H1 (cell line): ENCODE measurements at regions not wholly inside any gene's neighbourhood (a gene's known extent, or its start where the extent isn't known, plus 50 kb on each side); places are given as distances from the start of the nearest gene placed in this dataset.

Source experiments
- CTCF ChIA-PET: fragments of 300-600 bp; sonication (Branson Sonifier 250); formaldehyde crosslinking; loops from one replicate; lab custom pipeline; 2021; ENCODE audit not compliant: partially characterized antibody; lab: Charles Lee
- POLR2A ChIA-PET: fragments of 300-600 bp; sonication (Branson Sonifier 250); formaldehyde crosslinking; loops from one replicate; lab custom pipeline; 2021; ENCODE audit warnings: inconsistent platforms; ENCODE audit not compliant: partially characterized antibody; lab: Charles Lee
- DNase-seq, 2 experiments: peaks; one replicate each; pipeline versions ENCODE4 v3.0.0 to v3.0.0-alpha.2; 2010 to 2022; ENCODE audit warnings: low spot score in 2 of 2, low read depth in 1 of 2, mixed read lengths in 1 of 2
- FAIRE-seq: peaks from 2 replicates; lab custom pipeline; 2011; peaks lifted over from hg19 to GRCh38; lab: Jason Lieb, UNC
- H2AFZ ChIP-seq: 2 replicates; pipeline ENCODE4 v1.8.1; 2012; ENCODE audit warnings: low read length, inconsistent platforms
- H2AK5ac ChIP-seq: 2 replicates; pipeline ENCODE4 v1.6.1; 2013; ENCODE audit warnings: low read depth, low read length
- H2BK120ac ChIP-seq: replicated peaks from 2 replicates; pipeline ENCODE3; 2013; ENCODE audit warnings: low read depth, low read length, inconsistent platforms
- H2BK12ac ChIP-seq: 2 replicates; pipeline ENCODE4 v1.6.1; 2013; ENCODE audit warnings: low read depth, low read length
- H2BK15ac ChIP-seq: 2 replicates; pipeline ENCODE4 v1.6.1; 2013; ENCODE audit warnings: low read length
- H2BK20ac ChIP-seq: 2 replicates; pipeline ENCODE4 v1.6.1; 2013; ENCODE audit warnings: low read length
- H2BK5ac ChIP-seq: 2 replicates; pipeline ENCODE4 v1.6.1; 2013; ENCODE audit warnings: low read depth, low read length
- H3K14ac ChIP-seq: 2 replicates; pipeline ENCODE4 v1.6.1; 2013; ENCODE audit warnings: inconsistent platforms; ENCODE audit not compliant: insufficient read length
- H3K18ac ChIP-seq: 2 replicates; pipeline ENCODE4 v1.6.1; 2013; ENCODE audit warnings: low read length; ENCODE audit errors: extremely low read depth
- H3K23ac ChIP-seq: 2 replicates; pipeline ENCODE4 v1.6.1; 2013; ENCODE audit warnings: inconsistent platforms; ENCODE audit not compliant: insufficient read length
- H3K23me2 ChIP-seq: 2 replicates; pipeline ENCODE4 v1.6.1; 2013; ENCODE audit warnings: low read depth, low read length
- H3K27ac ChIP-seq: 2 replicates; pipeline ENCODE4 v1.6.1; 2011; ENCODE audit warnings: low read depth, low read length, inconsistent platforms
- H3K27me3 ChIP-seq, 4 experiments: replicated peaks in 1 of 4; 1 replicate in 1 of 4; 2 replicates in 3 of 4; pipeline versions ENCODE4 v1.6.1 to v1.8.1; 2011 to 2013; ENCODE audit warnings: low read length in 3 of 4, mild to moderate bottlenecking in 3 of 4, inconsistent platforms in 2 of 4, mixed read lengths in 2 of 4, moderate library complexity in 1 of 4; ENCODE audit not compliant: control insufficient read depth in 3 of 4, insufficient read depth in 3 of 4; ENCODE audit errors: extremely low read depth in 1 of 4
- H3K36me3 ChIP-seq, 4 experiments: 2 replicates each; pipeline versions ENCODE4 v1.6.1 to v1.8.1; 2011 to 2013; ENCODE audit warnings: mild to moderate bottlenecking in 4 of 4, low read length in 3 of 4, moderate library complexity in 2 of 4, control low read depth in 1 of 4, inconsistent platforms in 1 of 4; ENCODE audit not compliant: insufficient read depth in 4 of 4, control insufficient read depth in 2 of 4
- H3K4ac ChIP-seq: replicated peaks from 2 replicates; pipeline ENCODE3; 2013; ENCODE audit warnings: low read length, low read depth, mixed read lengths, inconsistent platforms; ENCODE audit not compliant: insufficient read length
- H3K4me1 ChIP-seq, 4 experiments: replicated peaks in 1 of 4; 1 replicate in 1 of 4; 2 replicates in 3 of 4; pipeline versions ENCODE4 v1.6.1 to v1.8.1; 2011 to 2013; ENCODE audit warnings: low read length in 3 of 4, inconsistent platforms in 2 of 4, mixed read lengths in 1 of 4; ENCODE audit not compliant: insufficient read depth in 4 of 4, control insufficient read depth in 3 of 4
- H3K4me2 ChIP-seq, 2 experiments: 2 replicates each; pipeline versions ENCODE4 v1.6.1 to v1.8.1; 2011 to 2013; ENCODE audit warnings: low read depth in 2 of 2, low read length in 2 of 2, control low read depth in 1 of 2, inconsistent platforms in 1 of 2, mild to moderate bottlenecking in 1 of 2; ENCODE audit not compliant: insufficient read depth in 1 of 2
- H3K4me3 ChIP-seq, 4 experiments: fragments of 200-600, 300-600 bp in 1 of 4; sonication (generic), shearing (Covaris generic), sonication (Bioruptor Twin) in 1 of 4; 2 replicates each; pipeline versions ENCODE4 v1.5.1 to v1.8.1; 2011 to 2016; ENCODE audit warnings: low read length in 4 of 4, low read depth in 3 of 4, control low read depth in 2 of 4, inconsistent platforms in 2 of 4, mild to moderate bottlenecking in 2 of 4, mixed read lengths in 1 of 4, moderate library complexity in 1 of 4; ENCODE audit not compliant: insufficient read depth in 2 of 4; ENCODE audit errors: extremely low read depth in 1 of 4
- H3K56ac ChIP-seq: replicated peaks from 2 replicates; pipeline ENCODE3; 2013; ENCODE audit warnings: low read depth, mild to moderate bottlenecking, mixed read lengths, low read length, inconsistent platforms; ENCODE audit not compliant: insufficient read length
- H3K79me1 ChIP-seq: 2 replicates; pipeline ENCODE4 v1.6.1; 2013; ENCODE audit warnings: low read depth, low read length, control low read depth
- H3K79me2 ChIP-seq, 2 experiments: 2 replicates each; pipeline versions ENCODE4 v1.6.1 to v1.8.1; 2012 to 2013; ENCODE audit warnings: low read length in 2 of 2, mild to moderate bottlenecking in 2 of 2, inconsistent platforms in 1 of 2; ENCODE audit not compliant: insufficient read depth in 2 of 2, control insufficient read depth in 1 of 2
- H3K9ac ChIP-seq, 4 experiments: replicated peaks in 1 of 4; 1 replicate in 1 of 4; 2 replicates in 3 of 4; pipeline versions ENCODE4 v1.6.1 to v1.8.1; 2011 to 2013; ENCODE audit warnings: low read depth in 3 of 4, low read length in 3 of 4, control low read depth in 2 of 4, mild to moderate bottlenecking in 2 of 4, moderate library complexity in 2 of 4, inconsistent platforms in 1 of 4; ENCODE audit errors: extremely low read depth in 1 of 4
- H3K9me3 ChIP-seq, 2 experiments: 2 replicates each; pipeline versions ENCODE4 v1.6.1 to v1.8.1; 2012 to 2013; ENCODE audit warnings: mild to moderate bottlenecking in 2 of 2, moderate library complexity in 2 of 2, control low read depth in 1 of 2, inconsistent platforms in 1 of 2, low read depth in 1 of 2, low read length in 1 of 2, mixed read lengths in 1 of 2; ENCODE audit not compliant: insufficient read depth in 2 of 2
- H4K20me1 ChIP-seq, 2 experiments: replicated peaks in 1 of 2; 2 replicates each; pipeline versions ENCODE3 to v1.8.1; 2011 to 2013; ENCODE audit warnings: inconsistent platforms in 2 of 2, low read length in 2 of 2, mild to moderate bottlenecking in 1 of 2; ENCODE audit not compliant: insufficient read depth in 2 of 2, control insufficient read depth in 1 of 2
- H4K5ac ChIP-seq: 2 replicates; pipeline ENCODE4 v1.6.1; 2013; ENCODE audit warnings: low read length, low read depth, mixed read lengths, inconsistent platforms; ENCODE audit not compliant: insufficient read length
- H4K8ac ChIP-seq: 2 replicates; pipeline ENCODE4 v1.8.0; 2013; ENCODE audit warnings: mild to moderate bottlenecking, moderate library complexity, low read length, inconsistent platforms; ENCODE audit not compliant: insufficient read depth; ENCODE audit errors: extremely low read depth
- H4K91ac ChIP-seq: replicated peaks from 2 replicates; pipeline ENCODE3; 2013; ENCODE audit warnings: low read length, mixed read lengths, inconsistent platforms; ENCODE audit not compliant: insufficient read length
- BCL11A ChIP-seq, 2 experiments: IDR thresholded peaks; one replicate each; pipeline ENCODE4 v1.6.1; 2011; ENCODE audit warnings: low read depth in 2 of 2, low read length in 2 of 2, mild to moderate bottlenecking in 2 of 2
- CREB1 ChIP-seq: IDR thresholded peaks from 2 replicates; pipeline ENCODE4 v1.6.1; 2012; ENCODE audit warnings: inconsistent platforms
- GABPA ChIP-seq: IDR thresholded peaks from 2 replicates; pipeline ENCODE4 v1.6.1; 2011; ENCODE audit warnings: mild to moderate bottlenecking, low read length, moderate library complexity, borderline replicate concordance; ENCODE audit not compliant: insufficient read depth
- JUN ChIP-seq: IDR thresholded peaks from 2 replicates; pipeline ENCODE4 v1.6.1; 2011; ENCODE audit warnings: low read depth, mild to moderate bottlenecking, improper control_type of control experiment, low read length
- JUND ChIP-seq: IDR thresholded peaks from 2 replicates; pipeline ENCODE4 v1.6.1; 2011; ENCODE audit warnings: mild to moderate bottlenecking, improper control_type of control experiment, low read length
- KDM5A ChIP-seq: fragments of 200-600 bp; IDR thresholded peaks from 2 replicates; pipeline ENCODE4 v1.7.1; 2012; ENCODE audit warnings: mild to moderate bottlenecking, low read length, inconsistent platforms, mixed read lengths
- MAX ChIP-seq: IDR thresholded peaks from 2 replicates; pipeline ENCODE4 v1.6.1; 2012; ENCODE audit warnings: inconsistent platforms
- NRF1 ChIP-seq: IDR thresholded peaks from 2 replicates; pipeline ENCODE4 v1.6.1; 2011; ENCODE audit warnings: mild to moderate bottlenecking, low read depth, low read length, improper control_type of control experiment
- POLR2A ChIP-seq, 2 experiments: IDR thresholded peaks; 1 replicate in 1 of 2; 2 replicates in 1 of 2; pipeline ENCODE4 v1.6.1; 2011; ENCODE audit warnings: low read depth in 2 of 2, low read length in 2 of 2, mild to moderate bottlenecking in 2 of 2; ENCODE audit errors: control extremely low read depth in 1 of 2
- POU5F1 ChIP-seq: IDR thresholded peaks from 2 replicates; pipeline ENCODE4 v1.6.1; 2011; ENCODE audit warnings: low read depth, mild to moderate bottlenecking, low read length, moderate library complexity
- RAD21 ChIP-seq, 2 experiments: IDR thresholded peaks in 1 of 2; conservative IDR thresholded peaks in 1 of 2; 2 replicates each; pipeline ENCODE4 v1.6.1; 2011; ENCODE audit warnings: low read depth in 2 of 2, low read length in 2 of 2, improper control_type of control experiment in 1 of 2, inconsistent platforms in 1 of 2, mild to moderate bottlenecking in 1 of 2, moderate library complexity in 1 of 2
- RFX5 ChIP-seq: IDR thresholded peaks from 2 replicates; pipeline ENCODE4 v1.6.1; 2011; ENCODE audit warnings: low read depth, low read length, improper control_type of control experiment, borderline replicate concordance
- SAP30 ChIP-seq: fragments of 300-600 bp; sonication (generic); IDR thresholded peaks from 2 replicates; pipeline ENCODE4 v1.7.1; 2012; ENCODE audit warnings: low read length, moderate library complexity, mild to moderate bottlenecking, inconsistent platforms; ENCODE audit not compliant: insufficient read depth, insufficient replicate concordance
- SIRT6 ChIP-seq: IDR thresholded peaks from one replicate; pipeline ENCODE4 v1.7.1; 2012; ENCODE audit warnings: low read length, inconsistent platforms
- SP1 ChIP-seq: IDR thresholded peaks from 2 replicates; pipeline ENCODE4 v1.6.1; 2011; ENCODE audit warnings: low read depth, low read length
- SUZ12 ChIP-seq: fragments of 200-600 bp; sonication (generic); IDR thresholded peaks from 2 replicates; pipeline ENCODE4 v1.6.1; 2012; ENCODE audit warnings: mild to moderate bottlenecking, inconsistent platforms, low read length, moderate library complexity, mixed read lengths
- TAF1 ChIP-seq: IDR thresholded peaks from 2 replicates; pipeline ENCODE4 v1.6.1; 2011; ENCODE audit warnings: mild to moderate bottlenecking, low read depth, low read length
- WGBS, 2 experiments: shearing (Covaris generic) in 1 of 2; methylation state at CpG; one replicate each; pipeline versions ENCODE4 v1.1.6 to v1.1.7; 2013 to 2015; ENCODE audit warnings: low lambda C conversion rate in 2 of 2, mixed read lengths in 2 of 2, inconsistent platforms in 1 of 2, low coverage in 1 of 2, missing lambda C conversion rate in 1 of 2; ENCODE audit not compliant: insufficient replicate concordance in 2 of 2, insufficient coverage in 1 of 2, insufficient read length in 1 of 2; ENCODE audit errors: extremely low coverage in 1 of 2, missing lambda C conversion rate in 1 of 2; 5-methylcytosine and 5-hydroxymethylcytosine counted together

- DNase-seq (no peak), FAIRE-seq (no peak)
- WGBS, 2 experiments = 80% methylated on average over 1 of the region's 1 CpG; no CpG with 5 or more reads in 1 of the 2 experiments
- Histone ChIP-seq H3K9ac (no peak overlapping the region), H2BK5ac (no peak overlapping the region), H3K23me2 (no peaks in the 10 kb centered on the region), H3K27ac (no peak overlapping the region), H3K23ac (no peak overlapping the region), H3K9me3 (no peaks in the 10 kb centered on the region), H3K79me1 (no peaks in the 10 kb centered on the region), H3K4me2 (no peak overlapping the region), H3K4ac (no peak overlapping the region), H2BK20ac (no peak overlapping the region), H4K20me1 (no peaks in the 10 kb centered on the region), H2BK12ac (no peak overlapping the region), H4K91ac (no peak overlapping the region), H3K4me3 (no peak overlapping the region), H4K5ac (no peak overlapping the region), H3K18ac (no peak overlapping the region), H3K14ac (no peak overlapping the region), H3K79me2 (no peaks in the 10 kb centered on the region), H2AFZ (no peak overlapping the region), H2BK15ac (no peak overlapping the region), H3K36me3 (no peaks in the 10 kb centered on the region), H4K8ac (no peak overlapping the region), H3K4me1 (no peaks in the 10 kb centered on the region), H3K27me3 (no peaks in the 10 kb centered on the region), H2BK120ac (no peak overlapping the region), H3K56ac (no peak overlapping the region), H2AK5ac (no peak overlapping the region)
- POLR2A ChIA-PET = no interaction called here
- TF ChIP-seq POU5F1 (no peak), CREB1 (no peak), MAX (no peak), RAD21 (IDR thresholded peaks at IDR 0.05 in 1 of 2, conservative IDR thresholded peaks at IDR 0.05 in 1 of 2; ENCODE audit: low read depth in 2 of 2, low read length in 2 of 2) (no peak), KDM5A (no peak), TAF1 (no peak), POLR2A (IDR thresholded peaks at IDR 0.05; ENCODE audit: control extremely low read depth in 1 of 2, low read depth in 2 of 2, low read length in 2 of 2) (no peak), NRF1 (no peak), JUND (no peak), GABPA (no peak), JUN (no peak), SIRT6 (no peak), SAP30 (no peak), RFX5 (no peak), BCL11A (IDR thresholded peaks at IDR 0.05; ENCODE audit: low read depth in 2 of 2, low read length in 2 of 2) (no peak), SP1 (no peak), SUZ12 (no peak)
- CTCF ChIA-PET = interaction anchor here (1.3 kb wide), 1 partner anchor 12 kb away, joined by 4 read pairs; no protein-coding TSS in a partner anchor
Measured at GRCh38 chr4:89545315-89545714, 237.7 kb upstream of the GPRIN3 start.
